Activated T-cell treated with anti-CD3 and anti-CD28 coated beads, Interleukin-2, amount 50 U/mL, for 4 hours (primary cell): ENCODE measurements at regions not wholly inside any gene's neighbourhood (a gene's known extent, or its start where the extent isn't known, plus 50 kb on each side); places are given as distances from the start of the nearest gene placed in this dataset.

ENCODE experiments used
- ATAC-seq, 2 donors: fragments of 200-7000 bp; cut with Tn5 transposase; one replicate each; pipeline ENCODE4 v1.10.0; 2021
- DNase-seq: peaks from one replicate; pipeline ENCODE4 v3.0.0-alpha.2; 2020
- H3K27me3 Mint-ChIP-seq: one replicate; pipeline ENCODE4 v1.8.0; 2021; ENCODE audit warnings: low read depth, mixed read lengths
- H3K36me3 Mint-ChIP-seq: one replicate; pipeline ENCODE4 v1.8.0; 2022; ENCODE audit warnings: mixed read lengths; ENCODE audit not compliant: insufficient read depth
- H3K4me1 Mint-ChIP-seq: one replicate; pipeline ENCODE4 v1.8.0; 2021; ENCODE audit warnings: low read depth, mixed read lengths
- H3K4me3 Mint-ChIP-seq: one replicate; pipeline ENCODE4 v1.8.0; 2021; ENCODE audit warnings: mild to moderate bottlenecking, moderate library complexity, mixed read lengths
- H3K9me3 Mint-ChIP-seq: one replicate; pipeline ENCODE4 v1.8.0; 2021; ENCODE audit warnings: mixed read lengths

DNA sequence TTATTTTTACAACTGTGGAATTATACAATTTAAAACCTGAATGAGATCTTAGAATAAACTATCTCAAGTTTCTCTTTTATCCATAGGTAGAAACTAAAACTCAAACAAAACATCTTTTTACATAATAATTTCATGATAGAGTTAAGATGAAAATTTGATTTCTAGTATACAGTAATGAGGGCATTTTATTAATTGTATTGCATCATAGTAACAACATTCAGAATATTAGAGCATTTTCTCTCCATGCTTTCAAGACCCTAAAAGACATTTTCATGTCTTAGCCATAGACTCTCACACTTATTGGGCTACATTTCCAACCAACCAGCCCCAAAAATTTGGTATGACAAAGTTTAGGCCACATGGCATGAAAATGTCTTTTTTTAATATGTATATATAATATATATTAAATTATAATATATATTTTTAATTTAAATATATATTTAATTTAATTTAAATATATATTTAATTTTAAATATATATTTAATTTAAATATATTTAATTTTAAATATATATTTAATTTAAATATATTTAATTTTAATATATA, 195.7 kb upstream of the STEAP1 start:
- DNase-seq (no peak), ATAC-seq (no peak)
- Mint-ChIP-seq H3K9me3 (no peaks in the 10 kb centered on the region), H3K36me3 (no peaks in the 10 kb centered on the region), H3K4me1 (no peaks in the 10 kb centered on the region), H3K4me3 (no peak overlapping the region), H3K27me3 (no peaks in the 10 kb centered on the region)

DNA sequence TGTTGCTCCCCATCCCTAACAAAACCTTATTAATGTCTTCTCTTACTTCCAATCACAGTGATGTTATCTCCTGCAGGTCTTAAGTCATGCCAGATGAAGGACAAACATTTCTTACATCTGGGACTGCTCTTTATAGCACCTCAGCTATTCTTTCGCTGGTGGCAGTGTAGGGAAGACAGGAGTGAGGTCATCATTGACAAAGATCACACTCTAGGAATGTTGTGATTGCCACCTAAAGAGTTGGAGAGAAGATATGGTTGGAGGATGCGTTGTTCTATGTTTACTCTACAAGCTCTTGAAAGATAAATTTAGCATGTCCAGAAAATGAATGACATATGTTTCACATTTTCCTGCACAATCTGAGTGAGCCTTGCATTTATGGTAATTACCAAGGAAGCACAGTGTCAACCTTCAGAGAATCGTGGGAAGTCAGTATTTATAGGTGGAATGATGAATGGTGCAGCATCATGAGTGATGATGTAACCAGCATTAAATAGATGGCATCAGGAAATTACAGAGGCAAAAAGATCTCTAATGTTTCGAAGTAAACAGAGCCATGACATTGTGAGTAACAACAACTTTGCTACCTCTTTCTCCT, 188.1 kb upstream of the STEAP1 start:
- Mint-ChIP-seq H3K4me1 (no peaks in the 10 kb centered on the region), H3K4me3 (no peak overlapping the region), H3K27me3 (no peaks in the 10 kb centered on the region), H3K9me3 (no peaks in the 10 kb centered on the region), H3K36me3 (no peaks in the 10 kb centered on the region)
- ATAC-seq, result no peak
- DNase-seq, result no peak

DNA sequence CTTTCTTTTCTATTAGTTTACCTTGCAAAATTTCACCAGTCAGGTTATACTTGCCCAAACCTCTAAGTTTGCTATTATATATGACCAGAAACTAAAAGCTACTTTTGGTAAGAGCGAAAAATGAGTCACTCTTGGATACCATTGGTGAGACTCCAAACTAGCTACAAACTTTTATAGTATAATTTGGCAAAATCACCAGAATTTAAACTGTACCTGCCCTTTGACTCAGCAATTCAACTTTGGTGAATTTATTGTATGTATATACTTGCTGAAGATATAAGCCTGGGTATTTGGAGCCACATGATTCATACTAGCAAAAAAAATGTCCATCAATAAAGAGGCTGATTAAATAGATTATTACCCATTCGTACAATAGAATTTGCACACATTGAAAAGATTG, 178.7 kb upstream of the STEAP1 start:
- no peak for DNase-seq
- H3K36me3 Mint-ChIP-seq, result no peaks in the 10 kb centered on the region
- ATAC-seq, result no peak
- H3K4me1 Mint-ChIP-seq, result no peaks in the 10 kb centered on the region
- no peak overlapping the region for H3K4me3 Mint-ChIP-seq
- peaks cover 8% of the 10 kb centered on the region for H3K9me3 Mint-ChIP-seq
- no peaks in the 10 kb centered on the region for H3K27me3 Mint-ChIP-seq

DNA sequence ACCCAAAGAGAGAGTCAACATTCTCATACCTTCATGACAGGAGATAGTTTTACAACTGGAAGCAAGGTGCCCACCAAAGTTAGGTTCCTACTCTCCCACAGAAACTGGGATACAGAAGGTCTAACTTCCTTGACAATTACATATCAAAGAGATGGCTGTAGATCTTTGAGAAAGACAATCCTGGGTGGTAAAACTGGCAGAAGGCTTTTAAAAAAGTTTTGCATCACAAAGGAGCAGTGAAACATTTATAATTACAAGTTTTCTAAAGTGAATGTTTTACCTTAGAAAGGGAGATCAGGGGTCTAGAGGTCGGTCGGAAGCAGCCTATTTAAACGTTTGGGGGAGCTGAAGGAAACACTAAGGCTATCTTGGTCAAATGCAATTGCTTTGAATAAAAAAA, 166.6 kb upstream of the STEAP1 start:
- H3K9me3 Mint-ChIP-seq, result peaks cover 4% of the 10 kb centered on the region
- DNase-seq, result no peak
- H3K4me3 Mint-ChIP-seq, result no peak overlapping the region
- H3K36me3 Mint-ChIP-seq, result no peaks in the 10 kb centered on the region
- H3K4me1 Mint-ChIP-seq, result no peaks in the 10 kb centered on the region
- ATAC-seq, result no peak
- no peaks in the 10 kb centered on the region for H3K27me3 Mint-ChIP-seq

DNA sequence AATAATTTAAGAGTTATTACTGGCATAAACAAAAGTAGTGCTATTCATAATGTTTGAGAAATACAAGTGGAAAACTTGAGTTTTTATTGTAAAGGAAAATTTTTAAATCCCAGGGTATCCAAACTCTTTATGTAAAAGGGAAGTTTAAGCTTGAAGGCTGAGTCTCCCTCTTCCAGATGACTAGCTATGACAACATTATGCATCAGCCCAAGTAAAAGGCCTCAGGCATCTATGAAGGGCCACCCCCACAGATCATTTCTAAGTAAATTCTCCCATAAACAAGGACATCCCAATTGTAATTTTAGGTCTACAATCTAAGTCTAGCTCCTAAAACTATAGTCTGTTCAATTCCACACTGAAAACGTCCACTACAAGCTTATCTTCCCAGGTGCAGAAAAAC, 166.2 kb upstream of the STEAP1 start:
- H3K36me3 Mint-ChIP-seq, result no peaks in the 10 kb centered on the region
- H3K4me3 Mint-ChIP-seq, result no peak overlapping the region
- no peak for DNase-seq
- peaks cover 3% of the 10 kb centered on the region for H3K9me3 Mint-ChIP-seq
- ATAC-seq, result no peak
- no peaks in the 10 kb centered on the region for H3K27me3 Mint-ChIP-seq
- H3K4me1 Mint-ChIP-seq, result no peaks in the 10 kb centered on the region

DNA sequence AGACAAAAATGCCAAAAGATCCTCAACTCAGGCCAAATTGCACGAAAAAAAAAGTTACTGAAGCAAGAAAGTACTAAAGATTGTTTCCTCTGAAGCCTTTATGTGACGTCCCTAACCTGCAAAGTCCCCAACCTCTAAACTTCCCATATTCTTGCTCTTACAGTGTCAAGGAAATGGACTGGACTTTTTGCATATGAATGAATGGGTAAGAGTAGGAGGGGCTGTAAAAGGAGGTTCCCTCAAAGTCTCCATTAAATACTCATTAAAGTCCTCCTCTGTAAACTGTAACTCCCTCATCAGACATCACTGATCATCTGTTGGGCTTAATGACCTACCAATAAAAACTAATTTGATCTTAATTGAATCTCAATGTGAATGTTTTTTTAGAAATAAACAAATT, 164.8 kb upstream of the STEAP1 start:
- Mint-ChIP-seq H3K27me3 (no peaks in the 10 kb centered on the region), H3K4me3 (no peak overlapping the region), H3K9me3 (no peaks in the 10 kb centered on the region), H3K36me3 (no peaks in the 10 kb centered on the region), H3K4me1 (no peaks in the 10 kb centered on the region)
- no peak for ATAC-seq
- no peak for DNase-seq

DNA sequence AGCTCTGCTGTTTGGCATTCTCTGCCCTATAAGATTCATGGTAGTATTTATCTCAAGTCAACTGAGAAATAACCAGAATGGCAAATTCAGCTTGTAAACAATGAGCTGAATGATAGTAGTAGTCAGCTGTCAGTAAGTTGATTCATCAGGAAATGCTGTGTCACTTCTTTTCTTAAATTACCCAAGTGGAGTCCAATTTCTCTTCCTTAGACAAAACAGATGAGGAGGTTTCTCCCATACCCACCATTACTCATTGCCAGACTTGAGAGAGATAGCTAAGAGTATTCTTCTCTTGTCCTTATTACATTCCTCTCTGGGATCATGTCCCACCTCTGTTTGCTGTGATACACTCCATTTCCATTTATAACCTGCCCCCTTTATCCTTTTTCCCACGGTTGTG, 159.8 kb upstream of the STEAP1 start:
- Mint-ChIP-seq H3K4me3 (no peak overlapping the region), H3K36me3 (no peaks in the 10 kb centered on the region), H3K4me1 (no peaks in the 10 kb centered on the region), H3K27me3 (no peaks in the 10 kb centered on the region), H3K9me3 (peaks cover 12% of the 10 kb centered on the region)
- DNase-seq (no peak), ATAC-seq (no peak)

DNA sequence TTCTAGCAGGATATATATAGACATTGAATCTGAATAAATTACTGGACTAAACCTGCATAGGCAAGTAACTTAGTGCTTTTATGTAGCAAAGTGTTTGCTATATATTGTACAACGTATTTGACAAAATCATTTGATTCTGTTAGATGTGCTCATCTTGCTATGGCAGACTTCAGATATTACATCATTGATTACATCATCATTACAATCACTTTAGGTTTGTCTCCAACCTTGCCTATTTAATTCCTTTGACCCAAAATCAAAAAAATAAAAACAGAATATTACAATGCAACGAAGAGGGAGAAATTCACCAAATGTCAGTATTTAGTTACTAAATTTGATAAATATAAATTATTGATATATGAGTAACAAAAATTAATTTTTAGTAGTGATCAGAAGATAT, 155.7 kb upstream of the STEAP1 start:
- Mint-ChIP-seq H3K36me3 (no peaks in the 10 kb centered on the region), H3K4me3 (no peak overlapping the region), H3K4me1 (no peaks in the 10 kb centered on the region), H3K9me3 (peaks cover 12% of the 10 kb centered on the region), H3K27me3 (no peaks in the 10 kb centered on the region)
- ATAC-seq, result no peak
- no peak for DNase-seq

DNA sequence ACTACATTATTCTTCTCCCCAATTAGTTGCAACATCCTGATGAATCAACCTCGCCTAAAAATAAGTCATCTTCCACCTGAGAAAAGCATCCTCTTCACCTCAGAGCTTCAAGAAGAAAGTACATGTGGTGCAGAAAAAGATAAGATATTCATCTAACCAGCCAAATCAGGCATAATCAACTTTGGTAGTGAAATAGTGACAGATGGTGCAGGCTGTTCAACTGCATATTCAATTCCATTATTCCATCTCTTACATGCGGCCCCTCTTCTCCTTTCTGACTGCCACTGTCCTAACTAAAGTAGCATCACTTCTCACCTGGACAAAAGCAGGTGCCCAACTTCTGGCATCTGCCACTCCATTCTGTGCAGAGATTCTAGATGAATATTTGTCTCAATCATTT, 148.4 kb upstream of the STEAP1 start:
- H3K36me3 Mint-ChIP-seq, result no peaks in the 10 kb centered on the region

DNA sequence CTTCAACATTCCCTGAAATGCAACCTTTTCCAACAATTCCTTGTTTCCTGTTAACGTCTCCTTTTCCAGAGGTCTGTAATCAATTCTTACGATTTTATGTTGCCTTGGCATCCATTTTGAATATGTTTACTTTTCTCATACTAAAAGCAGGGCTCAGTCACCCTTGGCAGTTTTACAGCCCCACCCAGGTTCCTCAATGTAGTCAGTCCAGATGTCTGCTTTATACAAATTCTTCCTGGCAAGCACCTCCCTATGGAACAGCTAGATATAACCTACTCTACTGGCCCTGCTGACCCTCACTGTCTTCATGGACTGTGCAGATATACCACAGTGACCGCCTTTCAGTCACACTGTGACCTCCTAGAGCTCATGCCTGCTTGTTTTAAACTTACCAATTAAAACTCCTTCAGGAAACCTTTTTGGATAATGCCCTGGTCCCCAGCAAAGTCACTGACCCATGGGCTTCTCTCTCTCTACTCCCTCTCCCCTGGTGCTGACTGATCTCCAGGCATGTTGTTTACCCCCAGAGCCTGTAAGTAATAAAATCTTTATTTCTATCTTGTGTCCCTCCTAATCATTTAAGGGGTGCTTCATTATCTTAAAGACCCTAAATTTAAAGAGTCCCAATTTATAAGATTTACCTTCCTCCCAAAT, 147.1 kb upstream of the STEAP1 start:
- Mint-ChIP-seq H3K27me3 (no peaks in the 10 kb centered on the region), H3K4me3 (no peak overlapping the region), H3K36me3 (no peaks in the 10 kb centered on the region), H3K4me1 (no peaks in the 10 kb centered on the region), H3K9me3 (no peaks in the 10 kb centered on the region)
- ATAC-seq (no peak), DNase-seq (no peak)

More for the DNA sequence above, 148.4 kb upstream of the STEAP1 start:
- Mint-ChIP-seq H3K4me1 (no peaks in the 10 kb centered on the region), H3K4me3 (no peak overlapping the region), H3K27me3 (no peaks in the 10 kb centered on the region), H3K9me3 (no peaks in the 10 kb centered on the region)
- DNase-seq (no peak), ATAC-seq (no peak)

DNA sequence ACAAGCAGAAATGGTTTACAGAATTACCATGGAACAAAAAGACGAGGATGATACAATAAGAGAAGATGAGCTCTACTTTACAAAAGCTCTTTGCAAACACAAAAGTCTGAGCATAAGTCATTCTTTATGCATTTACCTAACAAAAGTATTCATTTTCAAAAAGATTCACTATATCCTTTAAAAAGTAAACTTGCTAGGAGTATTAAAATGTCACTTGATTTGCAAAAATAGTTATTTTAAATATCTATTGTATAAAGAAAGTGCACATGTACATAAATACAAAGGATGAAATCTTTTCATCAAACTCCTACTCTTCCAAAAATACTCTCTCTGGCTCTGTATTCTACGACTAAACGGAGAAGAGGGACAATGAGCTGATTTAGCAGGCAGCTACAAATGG, 146.4 kb upstream of the STEAP1 start:
- DNase-seq (no peak), ATAC-seq (no peak)
- H3K27me3 Mint-ChIP-seq, result no peaks in the 10 kb centered on the region
- no peaks in the 10 kb centered on the region for H3K36me3 Mint-ChIP-seq
- H3K4me3 Mint-ChIP-seq, result no peak overlapping the region
- no peaks in the 10 kb centered on the region for H3K4me1 Mint-ChIP-seq
- no peaks in the 10 kb centered on the region for H3K9me3 Mint-ChIP-seq

DNA sequence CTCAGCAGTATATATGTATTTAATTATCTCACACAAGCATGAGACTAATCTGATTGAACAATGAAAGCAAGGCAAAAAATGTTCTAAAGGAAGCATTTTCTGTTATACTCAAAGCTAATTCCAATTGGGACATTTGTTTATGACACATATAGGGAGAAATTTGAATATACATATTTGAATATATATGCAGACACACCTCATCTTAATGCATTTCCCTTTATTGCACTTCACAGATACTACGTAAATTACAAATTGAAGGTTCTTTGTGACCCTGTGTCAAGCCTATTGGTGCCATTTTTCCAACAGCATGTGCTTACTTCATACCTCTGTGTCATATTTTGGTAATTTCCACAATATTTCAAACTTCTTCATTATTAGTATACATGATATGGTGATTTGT, 132.1 kb upstream of the STEAP1 start:
- Mint-ChIP-seq H3K36me3 (no peaks in the 10 kb centered on the region), H3K4me3 (no peak overlapping the region), H3K9me3 (peaks cover 4% of the 10 kb centered on the region), H3K4me1 (no peaks in the 10 kb centered on the region), H3K27me3 (no peaks in the 10 kb centered on the region)
- no peak for DNase-seq
- ATAC-seq, result no peak

DNA sequence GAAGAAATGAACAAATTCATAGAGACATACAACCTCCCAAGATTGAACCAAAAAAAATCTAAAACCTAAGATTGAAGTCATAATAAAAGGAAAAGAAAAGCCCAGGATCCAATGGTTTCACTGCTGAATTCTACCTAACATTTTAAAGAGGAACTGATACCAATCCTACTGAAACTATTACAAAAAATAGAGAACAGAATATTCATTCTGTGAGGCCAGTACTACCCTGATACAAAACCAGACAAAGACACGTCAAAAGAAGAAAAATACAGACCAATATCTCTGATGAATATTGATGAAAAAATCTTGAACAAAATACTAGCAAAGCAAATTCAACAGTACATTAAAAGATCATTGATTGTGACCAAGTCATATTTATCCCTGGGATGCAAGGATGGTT, 128.5 kb upstream of the STEAP1 start:
- no peak overlapping the region for H3K4me3 Mint-ChIP-seq
- no peaks in the 10 kb centered on the region for H3K36me3 Mint-ChIP-seq
- DNase-seq (no peak), ATAC-seq (no peak)
- H3K27me3 Mint-ChIP-seq, result no peaks in the 10 kb centered on the region
- peaks cover 8% of the 10 kb centered on the region for H3K9me3 Mint-ChIP-seq
- H3K4me1 Mint-ChIP-seq, result no peaks in the 10 kb centered on the region

DNA sequence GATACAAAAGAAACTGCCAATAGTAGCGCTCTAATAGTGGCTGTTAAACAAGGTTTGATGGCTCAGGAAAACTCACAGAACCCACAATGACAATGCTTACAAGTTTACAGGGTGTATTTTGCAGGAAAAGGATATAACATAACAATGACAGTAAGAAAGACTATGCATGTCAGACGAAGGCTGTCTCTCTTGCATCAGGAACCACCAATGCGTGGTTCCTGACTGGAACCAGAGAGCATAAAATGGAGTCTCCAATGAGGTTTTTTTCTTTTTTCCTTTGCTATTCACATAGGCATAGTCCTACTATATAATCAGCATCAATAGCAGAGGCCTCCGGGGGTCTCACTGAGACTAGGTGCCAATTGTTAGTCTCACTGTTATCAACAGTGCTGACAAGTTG, 120.4 kb upstream of the STEAP1 start:
- H3K9me3 Mint-ChIP-seq, result peaks cover 3% of the 10 kb centered on the region
- H3K27me3 Mint-ChIP-seq, result no peaks in the 10 kb centered on the region
- no peak for ATAC-seq
- no peak overlapping the region for H3K4me3 Mint-ChIP-seq
- no peaks in the 10 kb centered on the region for H3K4me1 Mint-ChIP-seq
- no peak for DNase-seq
- no peaks in the 10 kb centered on the region for H3K36me3 Mint-ChIP-seq

DNA sequence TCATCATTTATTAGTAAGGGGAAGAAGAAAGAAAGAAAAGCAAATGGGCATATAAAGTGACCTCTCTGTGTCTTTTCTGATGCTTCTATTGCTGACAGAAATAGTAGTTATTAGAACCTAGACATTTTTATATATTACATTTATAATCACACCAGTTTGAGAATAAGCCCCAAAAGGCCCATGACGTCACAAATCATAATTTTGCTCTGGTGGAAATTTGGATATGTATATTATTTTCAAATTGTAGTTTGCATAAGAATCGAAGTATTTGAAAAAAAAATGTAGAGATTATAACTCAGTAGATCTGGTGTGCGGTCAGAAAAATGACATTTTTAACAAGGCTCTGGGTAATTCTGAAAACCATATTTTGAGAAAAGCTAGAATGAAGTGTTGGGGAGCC, 101.2 kb upstream of the STEAP1 start:
- no peaks in the 10 kb centered on the region for H3K4me1 Mint-ChIP-seq
- no peak overlapping the region for H3K4me3 Mint-ChIP-seq
- ATAC-seq (no peak), DNase-seq (no peak)
- no peaks in the 10 kb centered on the region for H3K36me3 Mint-ChIP-seq
- no peaks in the 10 kb centered on the region for H3K27me3 Mint-ChIP-seq
- peaks cover 7% of the 10 kb centered on the region for H3K9me3 Mint-ChIP-seq
